SK-N-DZ (cell line): ENCODE measurements at regions not wholly inside any gene's neighbourhood (a gene's known extent, or its start where the extent isn't known, plus 50 kb on each side); places are given as distances from the start of the nearest gene placed in this dataset.

Experiments used
- DNase-seq: peaks from one replicate; pipeline ENCODE4 v3.0.0-alpha.2; 2015; ENCODE audit warnings: low spot score

DNA sequence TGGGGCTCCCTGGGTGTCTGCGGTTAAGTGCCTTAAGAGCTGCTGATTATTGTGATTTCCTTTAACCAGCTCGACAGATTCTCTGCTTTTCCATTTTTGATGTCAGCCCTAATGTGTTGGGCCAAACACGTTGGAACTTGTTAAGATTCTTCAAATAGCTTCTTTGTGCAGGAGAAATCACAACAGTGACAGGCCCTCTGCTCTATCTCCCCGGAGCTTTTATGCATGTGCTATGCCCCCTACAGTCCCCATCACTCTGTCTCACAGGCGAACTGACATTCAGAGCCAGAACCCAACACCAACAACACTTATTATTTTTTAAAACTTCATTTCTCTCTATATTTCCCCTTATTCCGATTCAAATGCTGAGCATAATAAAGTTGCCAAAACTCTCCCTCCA, 371.7 kb upstream of the CELF4 start:
- no peak for DNase-seq

- no peak for DNase-seq
Measured at GRCh38 chr18:37935086-37935485, 369.5 kb upstream of the CELF4 start.

GRCh38 chr18:37930640-37931039, 365.0 kb upstream of the CELF4 start:
- no peak for DNase-seq

DNA sequence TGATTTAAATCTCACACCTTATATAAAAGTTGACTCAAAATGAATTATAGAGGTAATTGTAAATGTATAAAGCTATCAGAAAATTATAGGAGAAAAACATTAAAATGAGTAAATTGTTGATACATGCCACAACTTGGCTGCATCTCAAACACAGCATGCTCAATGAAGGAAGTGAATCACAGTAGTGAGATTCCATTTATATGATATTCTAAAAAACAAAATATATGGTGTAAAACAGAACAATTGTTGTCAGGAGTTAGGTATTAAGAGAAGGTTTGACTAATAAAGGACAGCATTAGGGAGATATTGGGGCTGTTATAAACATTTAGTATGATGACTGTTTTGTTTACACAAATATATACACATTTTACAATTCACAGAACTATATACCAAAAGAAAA, 356.6 kb upstream of the CELF4 start:
- DNase-seq: no peak

GRCh38 chr18:37920865-37921264, 355.3 kb upstream of the CELF4 start:
- DNase-seq: no peak

DNA sequence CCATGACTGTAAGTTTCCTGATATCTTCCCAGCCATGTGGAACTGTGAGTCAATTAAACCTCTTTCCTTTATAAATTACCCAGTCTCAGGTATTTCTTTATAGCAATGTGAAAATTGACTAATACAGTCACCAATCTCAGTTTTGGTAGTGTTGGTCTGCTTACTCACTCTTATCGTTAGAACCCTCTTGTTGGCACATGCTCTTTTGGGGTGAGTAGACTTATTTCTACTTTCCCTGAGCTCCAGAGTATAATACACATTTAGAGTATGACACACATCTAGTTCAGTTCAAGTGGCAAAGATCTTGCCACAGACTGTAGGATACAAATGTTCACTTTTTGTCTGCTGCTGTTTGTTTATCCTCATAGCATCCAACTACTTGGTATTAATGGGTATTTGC, 347.5 kb upstream of the CELF4 start:
- DNase-seq: no peak

DNA sequence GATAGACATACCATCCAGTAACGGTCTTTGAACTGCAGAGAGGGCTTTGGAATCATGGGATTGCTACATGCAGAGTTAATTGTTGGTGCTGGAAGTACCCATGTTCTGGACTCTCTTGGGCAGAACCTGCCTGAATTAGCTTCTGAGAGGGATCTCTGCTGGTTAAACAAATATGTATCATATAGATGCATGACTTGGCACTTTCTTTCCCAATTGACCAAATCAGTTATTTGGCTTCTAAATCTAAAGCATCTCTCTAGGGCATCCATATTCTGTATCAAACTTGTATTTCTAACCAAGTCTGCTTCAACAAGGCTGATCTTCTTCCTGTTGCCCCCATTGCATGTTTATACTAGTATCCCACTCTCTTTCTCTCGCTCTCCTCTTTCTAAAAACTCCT, 336.7 kb upstream of the CELF4 start:
- no peak for DNase-seq

DNA sequence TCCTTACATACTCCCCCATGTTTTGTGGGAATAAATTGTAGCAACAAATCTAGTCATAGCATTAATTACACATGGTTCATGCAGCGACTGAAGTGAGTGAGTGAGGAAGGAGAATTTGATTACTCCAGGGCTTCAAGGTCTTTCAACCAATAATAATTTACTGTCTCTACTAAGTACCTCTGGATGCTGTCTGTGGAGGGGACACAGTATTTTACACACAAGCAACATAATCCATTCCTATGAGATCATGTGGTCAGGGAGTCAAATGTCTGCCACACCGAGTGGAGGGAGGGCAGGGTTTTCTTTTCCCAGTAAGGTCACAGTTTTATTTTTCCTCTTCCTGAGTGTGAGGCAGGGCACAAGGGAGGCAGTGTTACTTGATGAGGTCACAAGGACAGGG, 334.7 kb upstream of the CELF4 start:
- DNase-seq: no peak

GRCh38 chr18:37889963-37890362, 324.4 kb upstream of the CELF4 start:
- DNase-seq: peak; percentile 11

DNA sequence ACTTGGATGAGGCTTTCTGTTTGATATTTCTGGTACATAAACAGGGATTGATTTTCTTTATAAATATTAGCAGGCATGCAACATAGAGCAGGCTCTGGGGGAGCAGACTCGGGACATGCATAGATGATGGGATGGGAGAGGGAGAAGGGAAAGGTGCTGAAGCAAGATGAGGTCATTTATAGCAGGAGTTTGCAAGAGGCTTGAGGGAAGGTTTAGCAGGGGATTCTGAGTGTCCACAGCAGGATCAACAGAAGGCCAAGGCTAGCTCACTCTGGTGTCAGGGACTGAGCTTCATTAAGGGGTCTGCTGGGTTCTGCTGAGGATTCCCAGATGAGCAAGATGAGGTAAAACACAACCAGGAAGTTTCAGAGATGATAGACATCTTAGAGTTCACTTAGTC, 309.1 kb upstream of the CELF4 start:
- no peak for DNase-seq

- no peak for DNase-seq
Measured at GRCh38 chr18:37873416-37873815, 307.8 kb upstream of the CELF4 start.

DNA sequence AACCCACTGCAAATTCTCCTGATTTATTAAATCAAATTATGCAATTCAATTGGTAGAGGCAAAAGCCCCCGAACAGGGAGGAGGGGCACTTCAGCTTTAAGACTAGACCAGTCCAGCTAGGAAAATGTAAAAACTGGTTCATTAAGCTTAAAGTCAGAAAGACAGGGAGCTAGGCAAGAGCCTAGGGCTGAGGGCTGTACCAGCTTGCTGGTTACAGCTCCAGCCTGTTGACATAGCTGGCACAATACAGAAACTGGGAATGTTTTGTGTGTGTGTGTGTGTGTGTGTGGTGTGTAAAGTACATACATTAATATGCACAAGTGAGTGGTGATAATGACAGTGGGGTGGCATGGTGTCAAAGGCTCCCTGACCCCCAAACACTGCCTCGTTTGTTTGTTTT, 307.0 kb upstream of the CELF4 start:
- no peak for DNase-seq

GRCh38 chr18:37871561-37871960, 306.0 kb upstream of the CELF4 start:
- no peak for DNase-seq

- DNase-seq: peak; percentile 41
Measured at GRCh38 chr18:37869051-37869450, 303.5 kb upstream of the CELF4 start.

DNA sequence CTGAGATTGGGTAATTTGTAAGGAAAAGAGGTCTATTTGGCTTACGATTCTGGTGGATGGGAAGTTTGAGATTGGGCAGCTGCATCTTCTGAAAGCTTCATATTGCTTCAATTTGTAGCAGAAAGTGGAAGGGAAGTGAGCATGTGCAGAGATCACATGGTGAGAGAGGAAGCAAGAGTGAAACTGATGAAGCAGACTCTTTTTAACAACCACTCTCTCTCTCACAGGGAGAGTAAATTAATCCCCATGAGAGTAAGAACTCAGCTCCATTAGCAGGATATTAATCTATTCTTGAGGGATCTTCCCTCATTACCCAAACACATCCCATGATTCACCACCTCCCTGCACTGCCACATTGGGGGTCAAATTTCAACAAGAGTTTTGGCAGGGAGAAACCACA, 298.5 kb upstream of the CELF4 start:
- no peak for DNase-seq

- no peak for DNase-seq
Measured at GRCh38 chr18:37861981-37862380, 296.4 kb upstream of the CELF4 start.

DNA sequence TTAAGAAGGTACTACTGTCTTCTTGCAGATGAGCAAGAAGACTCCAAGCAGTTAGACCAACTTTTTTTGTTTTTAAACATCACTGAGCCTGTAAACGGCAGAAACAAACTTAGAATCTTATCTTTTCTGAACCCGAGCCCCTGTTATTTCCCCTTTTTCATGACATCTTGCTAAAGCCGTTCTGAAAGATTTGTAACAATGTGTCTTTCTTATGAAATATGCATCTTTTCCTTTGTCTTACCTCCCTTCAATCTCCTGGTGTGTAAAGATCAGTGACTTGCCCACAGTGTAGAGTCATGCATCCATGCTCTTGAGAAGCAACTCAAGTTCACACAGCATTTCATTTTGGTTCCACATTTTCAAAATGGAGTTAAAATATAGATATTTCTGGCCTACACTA, 288.8 kb upstream of the CELF4 start:
- DNase-seq: no peak

GRCh38 chr18:37853706-37854105, 288.1 kb upstream of the CELF4 start:
- no peak for DNase-seq

GRCh38 chr18:37852464-37852863, 286.9 kb upstream of the CELF4 start:
- DNase-seq: no peak

DNA sequence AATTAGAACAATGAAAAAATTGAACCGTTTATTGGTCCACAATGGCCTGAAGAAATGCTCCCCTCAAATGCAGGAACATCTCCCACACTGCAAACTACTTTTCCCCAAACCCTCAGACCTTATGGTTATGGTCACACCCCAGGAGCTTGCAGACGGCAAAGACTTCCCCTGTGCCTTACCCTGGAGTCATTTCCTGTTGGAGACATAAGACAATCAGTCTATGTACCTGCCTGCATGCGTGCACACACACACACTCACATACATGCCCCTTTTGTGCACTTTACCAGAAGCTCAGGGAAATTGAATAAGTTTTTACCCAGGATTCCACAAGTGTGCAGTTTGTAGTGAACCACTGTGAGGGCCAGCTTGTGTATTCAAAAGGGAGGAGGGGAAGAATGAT, 281.9 kb upstream of the CELF4 start:
- DNase-seq: no peak

DNA sequence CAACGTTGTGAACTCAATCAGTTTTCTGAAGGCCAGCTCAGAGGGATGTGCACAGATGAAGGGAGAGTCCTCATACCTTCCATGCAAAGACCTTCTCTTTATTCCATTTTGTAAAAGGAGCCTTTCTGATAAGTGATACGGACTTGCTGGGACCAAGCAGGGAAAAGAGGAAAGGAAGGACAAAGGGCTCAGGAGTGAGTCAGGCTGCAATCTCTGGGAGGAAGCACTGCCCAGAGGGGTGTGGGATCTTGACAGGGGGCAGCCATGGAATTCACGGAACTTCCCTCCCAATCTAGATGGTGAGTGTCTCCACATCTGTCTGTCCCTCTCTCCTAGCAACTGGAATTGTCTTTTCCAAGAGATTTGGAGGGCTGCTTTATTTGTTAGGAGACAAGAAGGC, 281.4 kb upstream of the CELF4 start:
- DNase-seq: no peak

DNA sequence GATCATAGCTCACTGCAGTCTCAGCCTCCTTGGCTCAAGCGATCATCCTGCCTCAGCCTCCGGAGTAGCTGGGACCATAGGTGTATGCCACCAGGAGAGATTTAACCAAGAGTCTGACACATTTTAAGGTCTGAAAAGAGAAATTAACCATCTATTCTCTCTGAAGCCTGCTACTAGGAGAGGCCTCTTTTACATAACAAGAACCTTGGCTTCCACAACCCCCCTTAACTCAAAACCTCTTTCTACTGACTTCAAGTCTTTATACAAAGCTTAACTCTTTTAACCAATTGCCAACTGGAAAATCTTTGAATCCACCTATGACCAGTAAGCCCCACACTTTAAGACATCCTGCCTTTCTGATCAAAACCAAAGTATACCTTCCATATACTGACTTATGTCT, 279.9 kb upstream of the CELF4 start:
- DNase-seq: no peak

DNA sequence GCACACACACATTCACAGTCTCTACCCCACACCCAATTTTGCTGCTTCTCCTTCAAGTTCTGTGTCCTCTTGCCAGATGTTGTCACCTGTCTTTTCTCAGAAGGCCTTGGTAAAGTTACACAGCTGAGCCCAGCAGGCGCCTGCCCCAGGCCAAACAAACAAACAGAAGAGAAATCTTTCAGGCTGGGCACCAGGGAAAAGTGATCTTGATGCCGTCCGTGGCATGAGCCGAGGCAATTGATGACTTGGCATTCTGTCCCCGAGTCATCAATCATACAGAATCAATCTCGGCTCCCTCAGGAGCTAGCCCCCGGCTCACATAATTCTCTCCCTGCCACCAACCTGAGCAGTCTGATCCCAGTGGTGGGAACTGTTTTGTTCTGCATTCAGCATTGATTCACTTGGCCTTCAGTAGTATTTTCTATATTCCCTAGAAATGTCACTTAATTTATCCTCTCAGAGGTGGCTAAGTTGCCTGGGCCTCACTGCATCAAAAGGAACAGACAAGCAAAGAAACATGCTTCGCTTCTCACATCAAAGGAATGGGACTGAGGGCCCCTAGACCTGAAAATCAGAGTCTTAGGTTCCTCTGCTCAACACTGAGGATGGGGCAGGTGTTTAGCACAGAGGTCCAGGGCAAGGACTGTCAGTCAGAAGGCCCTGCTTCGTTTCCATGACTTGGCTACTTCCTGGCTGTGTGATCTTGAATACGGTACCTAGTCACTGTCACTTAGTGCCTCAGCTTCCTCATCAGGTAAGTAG, 278.8 kb upstream of the CELF4 start:
- DNase-seq: no peak

GRCh38 chr18:37838083-37838482, 272.5 kb upstream of the CELF4 start:
- no peak for DNase-seq
